Liver (tissue), 8 donors: ENCODE measurements at regions not wholly inside any gene's neighbourhood (a gene's known extent, or its start where the extent isn't known, plus 50 kb on each side); places are given as distances from the start of the nearest gene placed in this dataset.

Source experiments
- DNase-seq: peaks from one replicate; pipeline ENCODE4 v3.0.0-alpha.2; 2017; ENCODE audit warnings: low spot score
- H3K27ac ChIP-seq, 2 donors: one replicate each; pipeline ENCODE4 v1.7.0; 2013; ENCODE audit warnings: inconsistent platforms in 2 of 2, low read length in 2 of 2, control low read depth in 1 of 2, low read depth in 1 of 2, mild to moderate bottlenecking in 1 of 2
- H3K27me3 ChIP-seq, 4 donors: one replicate each; pipeline versions ENCODE4 v1.6.1 to v1.7.0; 2013; ENCODE audit warnings: low read length in 3 of 4, inconsistent platforms in 1 of 4, mild to moderate bottlenecking in 1 of 4, moderate library complexity in 1 of 4; ENCODE audit not compliant: control insufficient read depth in 4 of 4, insufficient read depth in 4 of 4
- H3K36me3 ChIP-seq, 4 donors: one replicate each; pipeline versions ENCODE4 v1.6.1 to v1.7.0; 2013; ENCODE audit warnings: low read length in 3 of 4, mild to moderate bottlenecking in 3 of 4, low read depth in 1 of 4, moderate library complexity in 1 of 4; ENCODE audit not compliant: control insufficient read depth in 4 of 4, insufficient read depth in 3 of 4
- H3K4me1 ChIP-seq, 4 donors: one replicate each; pipeline versions ENCODE4 v1.6.1 to v1.7.0; 2013; ENCODE audit warnings: low read length in 3 of 4, mild to moderate bottlenecking in 3 of 4, moderate library complexity in 1 of 4; ENCODE audit not compliant: control insufficient read depth in 4 of 4, insufficient read depth in 4 of 4
- H3K4me3 ChIP-seq, 3 donors: one replicate each; pipeline versions ENCODE4 v1.6.1 to v1.7.0; 2013; ENCODE audit warnings: low read length in 3 of 3, control low read depth in 1 of 3, low read depth in 1 of 3, mild to moderate bottlenecking in 1 of 3
- H3K9ac ChIP-seq, 2 donors: one replicate each; pipeline ENCODE4 v1.7.0; 2013; ENCODE audit warnings: low read length in 2 of 2, mild to moderate bottlenecking in 2 of 2, moderate library complexity in 2 of 2, control low read depth in 1 of 2, low read depth in 1 of 2
- H3K9me3 ChIP-seq, 4 donors: one replicate each; pipeline versions ENCODE4 v1.6.1 to v1.7.0; 2013; ENCODE audit warnings: low read length in 3 of 4; ENCODE audit not compliant: control insufficient read depth in 4 of 4
- EGR1 ChIP-seq, 2 donors: IDR thresholded peaks; 2 replicates each; pipeline ENCODE4 v1.6.1; 2016 to 2018; ENCODE audit warnings: antibody characterized with exemption in 2 of 2, low read depth in 2 of 2
- FOXA2 ChIP-seq: IDR thresholded peaks from 2 replicates; pipeline ENCODE4 v1.6.1; 2016; ENCODE audit warnings: antibody characterized with exemption
- GABPA ChIP-seq, 2 donors: IDR thresholded peaks in 1 of 2; conservative IDR thresholded peaks in 1 of 2; 2 replicates each; pipeline ENCODE4 v1.6.1; 2016; ENCODE audit warnings: antibody characterized with exemption in 2 of 2, mild to moderate bottlenecking in 1 of 2, moderate library complexity in 1 of 2
- HNF4A ChIP-seq, 2 donors: conservative IDR thresholded peaks; 2 replicates each; pipeline ENCODE4 v1.6.1; 2016; ENCODE audit warnings: antibody characterized with exemption in 2 of 2, mild to moderate bottlenecking in 2 of 2
- HNF4G ChIP-seq: IDR thresholded peaks from 2 replicates; pipeline ENCODE4 v1.6.1; 2016; ENCODE audit warnings: antibody characterized with exemption
- JUND ChIP-seq, 2 donors: IDR thresholded peaks; 2 replicates each; pipeline ENCODE4 v1.6.1; 2016; ENCODE audit warnings: antibody characterized with exemption in 2 of 2
- NR2F2 ChIP-seq: IDR thresholded peaks from 2 replicates; pipeline ENCODE4 v1.6.1; 2016; ENCODE audit warnings: antibody characterized with exemption
- RAD21 ChIP-seq, 2 donors: IDR thresholded peaks; 2 replicates each; pipeline ENCODE4 v1.6.1; 2016; ENCODE audit warnings: antibody characterized with exemption in 2 of 2, mild to moderate bottlenecking in 2 of 2
- REST ChIP-seq: IDR thresholded peaks from 2 replicates; pipeline ENCODE4 v1.6.1; 2016; ENCODE audit warnings: antibody characterized with exemption, mild to moderate bottlenecking
- RXRA ChIP-seq, 2 donors: IDR thresholded peaks; 2 replicates each; pipeline ENCODE4 v1.6.1; 2017 to 2018; ENCODE audit warnings: antibody characterized with exemption in 2 of 2, mild to moderate bottlenecking in 1 of 2
- SP1 ChIP-seq: IDR thresholded peaks from 2 replicates; pipeline ENCODE4 v1.6.1; 2018; ENCODE audit warnings: antibody characterized with exemption, mild to moderate bottlenecking
- TAF1 ChIP-seq: conservative IDR thresholded peaks from 2 replicates; pipeline ENCODE4 v1.6.1; 2016; ENCODE audit warnings: antibody characterized with exemption, mild to moderate bottlenecking
- YY1 ChIP-seq: IDR thresholded peaks from 2 replicates; pipeline ENCODE4 v1.6.1; 2016; ENCODE audit warnings: antibody characterized with exemption, mild to moderate bottlenecking
- ZBTB33 ChIP-seq: IDR thresholded peaks from 2 replicates; pipeline ENCODE4 v1.6.1; 2016; ENCODE audit warnings: antibody characterized with exemption
- WGBS: extraction: QIAGEN DNeasy Blood & Tissue Kit; methylation state at CpG from one replicate; pipeline ENCODE4 v1.1.7; 2013; 5-methylcytosine and 5-hydroxymethylcytosine counted together
- TF ChIP-seq, protein P1 (sequence below): fragments of 150-350 bp; IDR thresholded peaks from 2 replicates; pipeline ENCODE4 v1.5.1; 2017; ENCODE audit warnings: improper control_type of control experiment, low read depth, low read length; ENCODE audit not compliant: missing input control
- TF ChIP-seq, protein P2 (sequence below): IDR thresholded peaks from 2 replicates; pipeline ENCODE4 v1.6.1; 2016; ENCODE audit warnings: antibody characterized with exemption
- donor health status: healthy.
- donor health status: healthy.
- donor health status: healthy.
- donor health status: healthy.
- donor health status: healthy.

DNA sequence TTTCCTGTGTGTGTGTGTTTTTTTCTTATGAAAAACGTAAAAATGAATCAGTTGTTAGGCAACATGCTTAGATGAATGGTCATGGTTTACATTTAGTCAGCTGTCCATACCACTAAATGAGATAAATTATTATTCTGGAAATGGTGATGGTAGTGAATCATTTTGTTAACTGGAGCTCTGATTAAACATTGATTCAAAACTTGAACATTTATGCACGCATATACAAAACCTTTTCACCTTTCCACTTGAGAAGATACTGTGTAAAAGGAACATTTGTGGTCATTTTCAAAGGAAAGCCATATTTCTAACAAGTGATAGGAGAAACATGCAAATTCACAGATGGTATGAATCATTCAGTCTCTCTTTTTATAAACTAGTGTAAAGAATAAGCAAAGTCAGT lies 162.0 kb downstream of the SLC25A46 start (continued):
- TF ChIP-seq REST (no peak), EGR1 (IDR thresholded peaks at IDR 0.05; ENCODE audit: low read depth in 2 of 2) (no peak), NR2F2 (no peak), JUND (IDR thresholded peaks at IDR 0.05) (no peak), ZBTB33 (no peak)

DNA sequence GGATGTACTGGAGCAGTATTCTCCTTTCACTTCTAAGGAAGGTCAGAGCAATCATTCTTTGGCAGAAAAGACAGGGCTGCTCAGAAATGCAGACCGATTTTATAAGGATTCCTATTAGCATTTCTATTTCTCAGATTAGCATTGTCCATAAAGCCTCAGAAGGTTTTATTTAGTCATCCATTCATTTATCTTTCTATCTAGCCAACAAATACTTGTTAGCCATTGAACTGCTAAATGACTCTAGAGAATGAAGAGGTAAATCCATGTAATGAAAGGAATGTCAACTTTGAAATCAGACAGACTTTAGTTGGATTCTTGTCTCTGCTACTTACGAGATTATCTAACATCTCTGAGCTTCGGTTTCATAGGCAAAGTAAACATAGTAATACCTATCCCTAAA lies 165.2 kb downstream of the SLC25A46 start:
- Histone ChIP-seq H3K9me3 (no peaks in the 10 kb centered on the region), H3K4me3 (no peak overlapping the region), H3K27ac (no peak overlapping the region), H3K4me1 (peaks cover under 1 to 6% (median 3%) of the 10 kb centered on the region in 4 donors), H3K9ac (no peak overlapping the region), H3K27me3 (no peaks in the 10 kb centered on the region), H3K36me3 (no peaks in the 10 kb centered on the region)
- TF ChIP-seq RAD21 (IDR thresholded peaks at IDR 0.05) (no peak), FOXA2 (no peak), JUND (IDR thresholded peaks at IDR 0.05) (no peak), HNF4G (no peak), YY1 (no peak), SP1 (no peak), EGR1 (IDR thresholded peaks at IDR 0.05; ENCODE audit: low read depth in 2 of 2) (no peak), TAF1 (no peak), RXRA (IDR thresholded peaks at IDR 0.05) (no peak), ZBTB33 (no peak), HNF4A (conservative IDR thresholded peaks at IDR 0.05) (no peak), REST (no peak), GABPA (IDR thresholded peaks at IDR 0.05 in 1 of 2, conservative IDR thresholded peaks at IDR 0.05 in 1 of 2) (no peak)
- TF ChIP-seq, protein P1, sequence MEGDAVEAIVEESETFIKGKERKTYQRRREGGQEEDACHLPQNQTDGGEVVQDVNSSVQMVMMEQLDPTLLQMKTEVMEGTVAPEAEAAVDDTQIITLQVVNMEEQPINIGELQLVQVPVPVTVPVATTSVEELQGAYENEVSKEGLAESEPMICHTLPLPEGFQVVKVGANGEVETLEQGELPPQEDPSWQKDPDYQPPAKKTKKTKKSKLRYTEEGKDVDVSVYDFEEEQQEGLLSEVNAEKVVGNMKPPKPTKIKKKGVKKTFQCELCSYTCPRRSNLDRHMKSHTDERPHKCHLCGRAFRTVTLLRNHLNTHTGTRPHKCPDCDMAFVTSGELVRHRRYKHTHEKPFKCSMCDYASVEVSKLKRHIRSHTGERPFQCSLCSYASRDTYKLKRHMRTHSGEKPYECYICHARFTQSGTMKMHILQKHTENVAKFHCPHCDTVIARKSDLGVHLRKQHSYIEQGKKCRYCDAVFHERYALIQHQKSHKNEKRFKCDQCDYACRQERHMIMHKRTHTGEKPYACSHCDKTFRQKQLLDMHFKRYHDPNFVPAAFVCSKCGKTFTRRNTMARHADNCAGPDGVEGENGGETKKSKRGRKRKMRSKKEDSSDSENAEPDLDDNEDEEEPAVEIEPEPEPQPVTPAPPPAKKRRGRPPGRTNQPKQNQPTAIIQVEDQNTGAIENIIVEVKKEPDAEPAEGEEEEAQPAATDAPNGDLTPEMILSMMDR, result no peak
- TF ChIP-seq, protein P2, sequence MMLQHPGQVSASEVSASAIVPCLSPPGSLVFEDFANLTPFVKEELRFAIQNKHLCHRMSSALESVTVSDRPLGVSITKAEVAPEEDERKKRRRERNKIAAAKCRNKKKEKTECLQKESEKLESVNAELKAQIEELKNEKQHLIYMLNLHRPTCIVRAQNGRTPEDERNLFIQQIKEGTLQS, result no peak
- 85% methylated on average over 3 of the region's 3 CpGs for WGBS
- DNase-seq, result no peak
